ENCODE measurements at regions not wholly inside any gene's neighbourhood (a gene's known extent, or its start where the extent isn't known, plus 50 kb on each side); places are given as distances from the start of the nearest gene placed in this dataset.

- H3K27ac ChIP-seq (ENCODE audit: low read depth), result no peak overlapping the region
- H3K4me3 Mint-ChIP-seq, result no peak overlapping the region
- H4K20me1 ChIP-seq (replicated peaks; ENCODE audit: insufficient read depth), result no peaks in the 10 kb centered on the region
- ATAC-seq, result no peak
- H3K4me2 ChIP-seq, result no peak overlapping the region
- H2AFZ ChIP-seq, result no peak overlapping the region
- H3K27ac Mint-ChIP-seq, result no peak overlapping the region
- no peaks in the 10 kb centered on the region for H3K36me3 ChIP-seq (ENCODE audit: insufficient read depth)
- H3K79me2 ChIP-seq (replicated peaks; ENCODE audit: insufficient read depth), result no peaks in the 10 kb centered on the region
- H3K27me3 Mint-ChIP-seq (ENCODE audit: insufficient read depth, low read depth, poor library complexity), result no peaks in the 10 kb centered on the region
- no peak for DNase-seq (ENCODE audit: low spot score)
- no peaks in the 10 kb centered on the region for H3K36me3 Mint-ChIP-seq (ENCODE audit: low read depth)
- H3K27me3 ChIP-seq (ENCODE audit: insufficient read depth), result no peaks in the 10 kb centered on the region
- H3K4me1 ChIP-seq (ENCODE audit: insufficient read depth), result no peaks in the 10 kb centered on the region
- H3F3A ChIP-seq (replicated peaks; ENCODE audit: low read depth), result no peaks in the 10 kb centered on the region
- no peaks in the 10 kb centered on the region for H3K9me3 Mint-ChIP-seq
- peaks cover 13% of the 10 kb centered on the region for H3K4me1 Mint-ChIP-seq
- no peaks in the 10 kb centered on the region; the same call in 1 of the 2 replicates for H3K9me2 ChIP-seq (ENCODE audit: insufficient read depth)
- no peak for TF ChIP-seq NANOG (IDR thresholded peaks at IDR 0.05; ENCODE audit: borderline replicate concordance)
- no peak for TF ChIP-seq CTCF (conservative IDR thresholded peaks at IDR 0.05; ENCODE audit: low read depth in 2 of 2)
- no peak for TF ChIP-seq ZNF462 (CRISPR knock-in tag; IDR thresholded peaks at IDR 0.05)
- no peak for TF ChIP-seq ZNF331 (CRISPR knock-in tag; IDR thresholded peaks at IDR 0.05; ENCODE audit: low read depth)
- no peak for TF ChIP-seq ZNF114 (CRISPR knock-in tag; IDR thresholded peaks at IDR 0.05)
- no peak for TF ChIP-seq JUNB (IDR thresholded peaks at IDR 0.05; ENCODE audit: unreplicated experiment)
- no peak for TF ChIP-seq ETS1 (IDR thresholded peaks at IDR 0.05)
- TF ChIP-seq REST (IDR thresholded peaks at IDR 0.05; ENCODE audit: unreplicated experiment), result no peak
- TF ChIP-seq POLR2AphosphoS5 (IDR thresholded peaks at IDR 0.05; ENCODE audit: low read depth), result no peak
- no peak overlapping the region for H3K4me3 ChIP-seq
Observed at GRCh38 chr17:70936724-70937123, 767.4 kb downstream of the KCNJ2 start.

All from GM23338 (cell line).